GM23338 (cell line): ENCODE measurements at regions not wholly inside any gene's neighbourhood (a gene's known extent, or its start where the extent isn't known, plus 50 kb on each side); places are given as distances from the start of the nearest gene placed in this dataset.

Source experiments
- ATAC-seq: fragments of 200-7000 bp; cut with Tn5 transposase; 3 replicates; pipeline ENCODE4 v1.9.1; 2020
- DNase-seq: peaks from one replicate; pipeline ENCODE4 v3.0.0-alpha.2; 2015; ENCODE audit warnings: low spot score
- H2AFZ ChIP-seq: fragments of 200-600 bp; sonication (generic); 2 replicates; pipeline ENCODE4 v1.8.0; 2016; ENCODE audit warnings: antibody characterized with exemption, mild to moderate bottlenecking, moderate library complexity
- H3F3A ChIP-seq: fragments of 200-600 bp; sonication (generic); replicated peaks from 2 replicates; pipeline ENCODE4 v1.8.0; 2017; ENCODE audit warnings: antibody characterized with exemption, mixed run types, low read depth
- H3K27ac ChIP-seq: fragments of 200-600 bp; sonication (generic); 2 replicates; pipeline ENCODE4 v1.6.1; 2016; ENCODE audit warnings: low read depth
- H3K27me3 ChIP-seq: fragments of 200-600 bp; sonication (generic); 2 replicates; pipeline ENCODE4 v1.8.0; 2016; ENCODE audit warnings: mild to moderate bottlenecking, mixed run types, moderate library complexity; ENCODE audit not compliant: insufficient read depth
- H3K36me3 ChIP-seq: fragments of 200-600 bp; sonication (generic); 2 replicates; pipeline ENCODE4 v1.8.0; 2016; ENCODE audit warnings: mild to moderate bottlenecking; ENCODE audit not compliant: insufficient read depth
- H3K4me1 ChIP-seq: fragments of 200-600 bp; sonication (generic); 2 replicates; pipeline ENCODE4 v1.8.0; 2016; ENCODE audit warnings: mild to moderate bottlenecking, moderate library complexity; ENCODE audit not compliant: insufficient read depth
- H3K4me2 ChIP-seq: fragments of 200-600 bp; sonication (generic); 2 replicates; pipeline ENCODE4 v1.7.1; 2017; ENCODE audit warnings: mixed run types
- H3K4me3 ChIP-seq: fragments of 200-600 bp; sonication (generic); 2 replicates; pipeline ENCODE4 v1.6.1; 2016; ENCODE audit warnings: mixed run types
- H3K79me2 ChIP-seq: fragments of 200-600 bp; sonication (generic); replicated peaks from 2 replicates; pipeline ENCODE4 v1.8.0; 2017; ENCODE audit warnings: mild to moderate bottlenecking; ENCODE audit not compliant: insufficient read depth
- H3K9me2 ChIP-seq: fragments of 200-600 bp; sonication (generic); 2 replicates; pipeline ENCODE4 v1.8.0; 2017; ENCODE audit not compliant: insufficient read depth
- H4K20me1 ChIP-seq: fragments of 200-600 bp; sonication (generic); replicated peaks from 2 replicates; pipeline ENCODE4 v1.8.0; 2017; ENCODE audit warnings: mild to moderate bottlenecking; ENCODE audit not compliant: insufficient read depth
- H3K27ac Mint-ChIP-seq: 2 replicates; pipeline ENCODE4 v1.8.0; 2020; ENCODE audit warnings: inconsistent platforms, mild to moderate bottlenecking, moderate library complexity, mixed read lengths
- H3K27me3 Mint-ChIP-seq: 3 replicates; pipeline ENCODE4 v1.8.0; 2022; ENCODE audit warnings: low read depth, mild to moderate bottlenecking, moderate library complexity, mixed read lengths, inconsistent platforms; ENCODE audit not compliant: insufficient read depth, poor library complexity
- H3K36me3 Mint-ChIP-seq: 3 replicates; pipeline ENCODE4 v1.8.0; 2021; ENCODE audit warnings: low read depth, mild to moderate bottlenecking, inconsistent platforms, moderate library complexity, mixed read lengths
- H3K4me1 Mint-ChIP-seq: 3 replicates; pipeline ENCODE4 v1.8.0; 2020; ENCODE audit warnings: mild to moderate bottlenecking, inconsistent platforms, mixed read lengths
- H3K4me3 Mint-ChIP-seq: 3 replicates; pipeline ENCODE4 v1.8.0; 2021; ENCODE audit warnings: moderate library complexity, mild to moderate bottlenecking, inconsistent platforms, mixed read lengths
- H3K9me3 Mint-ChIP-seq: 3 replicates; pipeline ENCODE4 v1.8.0; 2020; ENCODE audit warnings: moderate library complexity, mild to moderate bottlenecking, inconsistent platforms, mixed read lengths
- CREB1 ChIP-seq: fragments of 250-450 bp; sonication (Bioruptor Pico); IDR thresholded peaks from 2 replicates; pipeline ENCODE4 v1.5.0; 2020; ENCODE audit warnings: low read depth, mild to moderate bottlenecking, moderate library complexity
- EZH2 ChIP-seq: fragments of 200-600 bp; sonication (generic); IDR thresholded peaks from one replicate; pipeline ENCODE4 v1.8.0; 2017; ENCODE audit warnings: antibody characterized with exemption, mild to moderate bottlenecking, low read depth; ENCODE audit not compliant: unreplicated experiment
- EZH2phosphoT487 ChIP-seq: fragments of 200-600 bp; sonication (generic); IDR thresholded peaks from one replicate; pipeline ENCODE4 v1.8.1; 2018; ENCODE audit warnings: antibody characterized with exemption; ENCODE audit not compliant: unreplicated experiment
- JUNB ChIP-seq: IDR thresholded peaks from one replicate; pipeline ENCODE4 v1.6.1; 2016; ENCODE audit warnings: antibody characterized with exemption; ENCODE audit not compliant: unreplicated experiment
- NANOG ChIP-seq: IDR thresholded peaks from 2 replicates; pipeline ENCODE4 v1.6.1; 2016; ENCODE audit warnings: antibody characterized with exemption, borderline replicate concordance
- POLR2AphosphoS5 ChIP-seq: IDR thresholded peaks from 2 replicates; pipeline ENCODE4 v1.6.1; 2016; ENCODE audit warnings: antibody characterized with exemption, low read depth
- REST ChIP-seq: IDR thresholded peaks from one replicate; pipeline ENCODE4 v1.6.1; 2018; ENCODE audit warnings: antibody characterized with exemption; ENCODE audit not compliant: unreplicated experiment
- ZNF114 ChIP-seq: fragments of 250-450 bp; sonication (Bioruptor Pico); IDR thresholded peaks from 2 replicates; pipeline ENCODE4 v1.5.0; 2020; ENCODE audit warnings: mild to moderate bottlenecking, moderate library complexity
- ZNF331 ChIP-seq: fragments of 250-450 bp; sonication (Bioruptor Pico); IDR thresholded peaks from 2 replicates; pipeline ENCODE4 v1.5.0; 2020; ENCODE audit warnings: low read depth, mild to moderate bottlenecking, moderate library complexity
- ZNF462 ChIP-seq: fragments of 250-450 bp; sonication (Bioruptor Pico); IDR thresholded peaks from 2 replicates; pipeline ENCODE4 v1.5.0; 2020; ENCODE audit warnings: mild to moderate bottlenecking, moderate library complexity

- Histone ChIP-seq H3K9me2 (no peaks in the 10 kb centered on the region), H3K4me1 (no peaks in the 10 kb centered on the region), H3K4me3 (no peak overlapping the region), H3K79me2 (no peaks in the 10 kb centered on the region), H4K20me1 (no peaks in the 10 kb centered on the region), H3K36me3 (no peaks in the 10 kb centered on the region), H3F3A (no peaks in the 10 kb centered on the region), H2AFZ (no peak overlapping the region), H3K4me2 (no peak overlapping the region), H3K27ac (no peak overlapping the region), H3K27me3 (no peaks in the 10 kb centered on the region)
- peaks cover 5% of the 10 kb centered on the region for H3K27me3 Mint-ChIP-seq
- TF ChIP-seq NANOG (no peak), ZNF331 (CRISPR knock-in tag) (no peak)
- no peaks in the 10 kb centered on the region for H3K36me3 Mint-ChIP-seq
- peaks cover 11% of the 10 kb centered on the region; the same call in 2 of the 3 replicates for H3K9me3 Mint-ChIP-seq
- DNase-seq (no peak), ATAC-seq (no peak)
- no peak overlapping the region for H3K4me3 Mint-ChIP-seq
- H3K27ac Mint-ChIP-seq, result no peak overlapping the region
- no peaks in the 10 kb centered on the region for H3K4me1 Mint-ChIP-seq
Measured at GRCh38 chr2:131656816-131657633, 129.3 kb downstream of the CCDC74A start.

- H3K27ac Mint-ChIP-seq, result no peak overlapping the region
- H3K4me3 Mint-ChIP-seq, result no peak overlapping the region
- H3K27me3 Mint-ChIP-seq, result peaks cover 5% of the 10 kb centered on the region
- H3K9me3 Mint-ChIP-seq, result peaks cover 11% of the 10 kb centered on the region; the same call in 2 of the 3 replicates
- H3K36me3 ChIP-seq, result no peaks in the 10 kb centered on the region
- H3K9me2 ChIP-seq, result no peaks in the 10 kb centered on the region
- H3F3A ChIP-seq, result no peaks in the 10 kb centered on the region
- no peak overlapping the region for H2AFZ ChIP-seq
- no peak overlapping the region for H3K4me3 ChIP-seq
- H4K20me1 ChIP-seq, result no peaks in the 10 kb centered on the region
- no peak overlapping the region for H3K27ac ChIP-seq
- H3K79me2 ChIP-seq, result no peaks in the 10 kb centered on the region
- no peaks in the 10 kb centered on the region for H3K27me3 ChIP-seq
- no peaks in the 10 kb centered on the region for H3K4me1 ChIP-seq
- ATAC-seq, result no peak
- no peaks in the 10 kb centered on the region for H3K36me3 Mint-ChIP-seq
- DNase-seq, result no peak
- no peaks in the 10 kb centered on the region for H3K4me1 Mint-ChIP-seq
- H3K4me2 ChIP-seq, result no peak overlapping the region
- TF ChIP-seq EZH2 (no peak), EZH2phosphoT487 (no peak), ZNF462 (no peak), REST (no peak), ZNF331 (CRISPR knock-in tag) (no peak), ZNF114 (CRISPR knock-in tag) (no peak), POLR2AphosphoS5 (no peak), JUNB (no peak), CREB1 (CRISPR knock-in tag) (no peak)
Measured at GRCh38 chr2:131657895-131658768, 130.4 kb downstream of the CCDC74A start.
